Naive B cell (primary cell): ENCODE measurements at regions not wholly inside any gene's neighbourhood (a gene's known extent, or its start where the extent isn't known, plus 50 kb on each side); places are given as distances from the start of the nearest gene placed in this dataset.

Experiments used
- ATAC-seq, 2 donors: fragments of 150-1000 bp; cut with Tn5 transposase; 2 replicates each; pipeline ENCODE4 v1.10.0; 2021; ENCODE audit warnings: low read depth in 2 of 2, mild to moderate bottlenecking in 2 of 2, moderate library complexity in 2 of 2
- DNase-seq: peaks from one replicate; pipeline ENCODE4 v3.0.0; 2022
- H3K27ac Mint-ChIP-seq, 6 donors: one replicate each; pipeline ENCODE4 v1.8.0; 2020 to 2022; ENCODE audit warnings: mild to moderate bottlenecking in 6 of 6, mixed read lengths in 6 of 6, moderate library complexity in 5 of 6, inconsistent platforms in 2 of 6
- H3K27me3 Mint-ChIP-seq, 3 donors: one replicate each; pipeline ENCODE4 v1.8.0; 2021 to 2022; ENCODE audit warnings: mixed read lengths in 3 of 3, mild to moderate bottlenecking in 1 of 3
- H3K36me3 Mint-ChIP-seq, 2 donors: one replicate each; pipeline ENCODE4 v1.8.0; 2020 to 2022; ENCODE audit warnings: mixed read lengths in 2 of 2, inconsistent platforms in 1 of 2, mild to moderate bottlenecking in 1 of 2
- H3K4me1 Mint-ChIP-seq, 3 donors: one replicate each; pipeline ENCODE4 v1.8.0; 2020 to 2022; ENCODE audit warnings: mixed read lengths in 3 of 3, inconsistent platforms in 1 of 3, mild to moderate bottlenecking in 1 of 3, moderate library complexity in 1 of 3
- H3K4me3 Mint-ChIP-seq, 8 donors: one replicate each; pipeline ENCODE4 v1.8.0; 2020 to 2022; ENCODE audit warnings: mild to moderate bottlenecking in 8 of 8, mixed read lengths in 8 of 8, moderate library complexity in 8 of 8, inconsistent platforms in 2 of 8
- H3K9me3 Mint-ChIP-seq, 7 donors: one replicate each; pipeline ENCODE4 v1.8.0; 2020 to 2022; ENCODE audit warnings: mixed read lengths in 7 of 7, mild to moderate bottlenecking in 5 of 7, inconsistent platforms in 2 of 7, moderate library complexity in 1 of 7

GRCh38 chr5:96147866-96148265, 186.2 kb upstream of the ELL2 start:
- no peak overlapping the region for H3K4me3 Mint-ChIP-seq

GRCh38 chr5:96146675-96147074, 185.0 kb upstream of the ELL2 start:
- H3K27ac Mint-ChIP-seq = no peak overlapping the region
- H3K4me1 Mint-ChIP-seq = no peaks in the 10 kb centered on the region
- no peak overlapping the region for H3K4me3 Mint-ChIP-seq
- no peak for DNase-seq
- H3K27me3 Mint-ChIP-seq = peaks cover 0 to 8% (median 3%) of the 10 kb centered on the region in 3 donors
- H3K9me3 Mint-ChIP-seq = no peaks in the 10 kb centered on the region
- no peaks in the 10 kb centered on the region for H3K36me3 Mint-ChIP-seq
- ATAC-seq = no peak

More at GRCh38 chr5:96147866-96148265, 186.2 kb upstream of the ELL2 start:
- no peak overlapping the region for H3K27ac Mint-ChIP-seq
- no peaks in the 10 kb centered on the region for H3K4me1 Mint-ChIP-seq
- H3K27me3 Mint-ChIP-seq = peaks cover 0 to 8% (median 0%) of the 10 kb centered on the region in 3 donors
- H3K36me3 Mint-ChIP-seq = no peaks in the 10 kb centered on the region
- no peak for DNase-seq
- H3K9me3 Mint-ChIP-seq = no peaks in the 10 kb centered on the region
- no peak for ATAC-seq

GRCh38 chr5:96144289-96144688, 182.6 kb upstream of the ELL2 start:
- no peaks in the 10 kb centered on the region for H3K9me3 Mint-ChIP-seq
- H3K4me1 Mint-ChIP-seq = no peaks in the 10 kb centered on the region
- ATAC-seq (no peak), DNase-seq (no peak)
- H3K4me3 Mint-ChIP-seq = no peak overlapping the region
- H3K27ac Mint-ChIP-seq = no peak overlapping the region
- no peaks in the 10 kb centered on the region for H3K36me3 Mint-ChIP-seq
- H3K27me3 Mint-ChIP-seq = peaks cover 0 to 7% (median 0%) of the 10 kb centered on the region in 3 donors

- no peak for DNase-seq
- H3K27me3 Mint-ChIP-seq = peaks cover 0 to 7% (median 0%) of the 10 kb centered on the region in 3 donors
- H3K4me1 Mint-ChIP-seq = no peaks in the 10 kb centered on the region
- ATAC-seq = no peak
- no peak overlapping the region for H3K27ac Mint-ChIP-seq
- H3K4me3 Mint-ChIP-seq = no peak overlapping the region
- H3K9me3 Mint-ChIP-seq = no peaks in the 10 kb centered on the region
- H3K36me3 Mint-ChIP-seq = no peaks in the 10 kb centered on the region
These were observed 181.8 kb upstream of the ELL2 start for GRCh38 chr5:96143450-96143849.

- Mint-ChIP-seq H3K27me3 (peaks cover 0 to 7% (median 4%) of the 10 kb centered on the region in 3 donors), H3K4me1 (no peaks in the 10 kb centered on the region), H3K36me3 (no peaks in the 10 kb centered on the region), H3K9me3 (no peaks in the 10 kb centered on the region), H3K4me3 (no peak overlapping the region), H3K27ac (no peak overlapping the region)
- ATAC-seq (no peak), DNase-seq (no peak)
These were observed 181.3 kb upstream of the ELL2 start for GRCh38 chr5:96142786-96143434.

GRCh38 chr5:96142184-96142781, 180.6 kb upstream of the ELL2 start:
- Mint-ChIP-seq H3K9me3 (no peaks in the 10 kb centered on the region), H3K4me1 (no peaks in the 10 kb centered on the region), H3K36me3 (no peaks in the 10 kb centered on the region), H3K27ac (no peak overlapping the region), H3K4me3 (no peak overlapping the region), H3K27me3 (peaks cover 0 to 7% (median 5%) of the 10 kb centered on the region in 3 donors)
- DNase-seq = no peak
- no peak for ATAC-seq

GRCh38 chr5:96141749-96142148, 180.1 kb upstream of the ELL2 start:
- Mint-ChIP-seq H3K4me1 (no peaks in the 10 kb centered on the region), H3K27ac (no peak overlapping the region)

GRCh38 chr5:96140496-96140895, 178.8 kb upstream of the ELL2 start:
- H3K9me3 Mint-ChIP-seq = peaks cover 0 to 4% (median 0%) of the 10 kb centered on the region in 7 donors
- H3K36me3 Mint-ChIP-seq = no peaks in the 10 kb centered on the region
- H3K27ac Mint-ChIP-seq = no peak overlapping the region
- ATAC-seq (no peak), DNase-seq (no peak)
- peaks cover 0 to 7% (median 5%) of the 10 kb centered on the region in 3 donors for H3K27me3 Mint-ChIP-seq
- H3K4me1 Mint-ChIP-seq = no peaks in the 10 kb centered on the region
- no peak overlapping the region for H3K4me3 Mint-ChIP-seq

More at GRCh38 chr5:96141749-96142148, 180.1 kb upstream of the ELL2 start:
- DNase-seq (no peak), ATAC-seq (no peak)
- Mint-ChIP-seq H3K4me3 (no peak overlapping the region), H3K9me3 (no peaks in the 10 kb centered on the region), H3K27me3 (peaks cover 0 to 7% (median 5%) of the 10 kb centered on the region in 3 donors), H3K36me3 (no peaks in the 10 kb centered on the region)

GRCh38 chr5:96140084-96140483, 178.4 kb upstream of the ELL2 start:
- H3K27me3 Mint-ChIP-seq = peaks cover 0 to 10% (median 5%) of the 10 kb centered on the region in 3 donors
- no peaks in the 10 kb centered on the region for H3K4me1 Mint-ChIP-seq
- H3K27ac Mint-ChIP-seq = no peak overlapping the region
- DNase-seq (no peak), ATAC-seq (no peak)
- peaks cover 0 to 4% (median 0%) of the 10 kb centered on the region in 7 donors for H3K9me3 Mint-ChIP-seq
- H3K4me3 Mint-ChIP-seq = no peak overlapping the region
- no peaks in the 10 kb centered on the region for H3K36me3 Mint-ChIP-seq

GRCh38 chr5:96134886-96135285, 173.2 kb upstream of the ELL2 start:
- peaks cover 0 to 4% (median 0%) of the 10 kb centered on the region in 7 donors for H3K9me3 Mint-ChIP-seq
- H3K36me3 Mint-ChIP-seq = no peaks in the 10 kb centered on the region
- ATAC-seq (no peak), DNase-seq (no peak)
- H3K27ac Mint-ChIP-seq = no peak overlapping the region
- peaks cover 0 to 15% (median 5%) of the 10 kb centered on the region in 3 donors for H3K27me3 Mint-ChIP-seq
- H3K4me3 Mint-ChIP-seq = no peak overlapping the region
- H3K4me1 Mint-ChIP-seq = no peaks in the 10 kb centered on the region

GRCh38 chr5:96133341-96134079, 171.9 kb upstream of the ELL2 start:
- ATAC-seq (no peak), DNase-seq (no peak)
- Mint-ChIP-seq H3K4me3 (no peak overlapping the region), H3K27me3 (peaks cover 0 to 15% (median 5%) of the 10 kb centered on the region in 3 donors), H3K27ac (no peak overlapping the region), H3K4me1 (no peaks in the 10 kb centered on the region), H3K9me3 (peaks cover 0 to 4% (median 0%) of the 10 kb centered on the region in 7 donors), H3K36me3 (no peaks in the 10 kb centered on the region)

- Mint-ChIP-seq H3K4me1 (no peaks in the 10 kb centered on the region), H3K9me3 (no peaks in the 10 kb centered on the region), H3K36me3 (no peaks in the 10 kb centered on the region), H3K27ac (no peak overlapping the region), H3K27me3 (peaks cover 0 to 11% (median 9%) of the 10 kb centered on the region in 3 donors), H3K4me3 (no peak overlapping the region)
- ATAC-seq (no peak), DNase-seq (no peak)
These were observed 167.6 kb upstream of the ELL2 start for GRCh38 chr5:96129276-96129675.

GRCh38 chr5:96128204-96128864, 166.7 kb upstream of the ELL2 start:
- no peaks in the 10 kb centered on the region for H3K9me3 Mint-ChIP-seq
- H3K27ac Mint-ChIP-seq = no peak overlapping the region

More at GRCh38 chr5:96128204-96128864, 166.7 kb upstream of the ELL2 start:
- Mint-ChIP-seq H3K27me3 (peaks cover 0 to 11% (median 9%) of the 10 kb centered on the region in 3 donors), H3K36me3 (no peaks in the 10 kb centered on the region), H3K4me1 (no peaks in the 10 kb centered on the region), H3K4me3 (no peak overlapping the region)
- DNase-seq (no peak), ATAC-seq (no peak)
